Fibroblast of lung (primary cell): ENCODE measurements at regions not wholly inside any gene's neighbourhood (a gene's known extent, or its start where the extent isn't known, plus 50 kb on each side); places are given as distances from the start of the nearest gene placed in this dataset.
"Not testable (repeated sequence)": the region's sequence is repeated elsewhere in the genome, so short reads cannot be mapped to it uniquely, and the experiment has no call there.

Experiments
- EZH2 ChIP-seq: IDR thresholded peaks from 2 replicates; pipeline ENCODE4 v1.5.1; 2012; ENCODE audit warnings: low read length, control low read depth, mild to moderate bottlenecking; ENCODE audit errors: missing control alignments
- TF ChIP-seq, protein P1 (sequence below), 2 donors: IDR thresholded peaks in 1 of 2; conservative IDR thresholded peaks in 1 of 2; 1 replicate in 1 of 2; 2 replicates in 1 of 2; pipeline ENCODE4 v1.5.1; 2011 to 2012; ENCODE audit warnings: low read length in 2 of 2, control low read depth in 1 of 2, inconsistent platforms in 1 of 2, low read depth in 1 of 2, mild to moderate bottlenecking in 1 of 2

DNA sequence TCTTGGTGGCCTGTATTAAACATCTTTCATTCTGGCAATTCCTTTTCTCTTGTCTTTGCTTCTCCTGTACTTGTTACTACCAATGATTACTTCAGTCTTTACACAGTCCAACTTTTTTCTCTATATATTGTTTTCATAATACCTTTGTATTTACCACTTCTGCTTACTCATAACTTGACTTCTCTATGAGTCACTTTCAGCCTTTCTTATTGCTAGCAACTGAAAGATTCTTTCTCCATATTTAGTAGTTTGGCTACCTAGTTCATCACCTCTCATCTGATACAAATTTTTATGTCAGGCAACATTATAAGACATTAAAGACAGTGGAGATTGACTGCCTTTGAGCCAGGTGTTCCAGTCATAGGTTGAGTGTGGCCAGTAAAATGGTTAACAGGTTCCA lies 893.3 kb downstream of the NAP1L3 start:
- TF ChIP-seq, protein P1, sequence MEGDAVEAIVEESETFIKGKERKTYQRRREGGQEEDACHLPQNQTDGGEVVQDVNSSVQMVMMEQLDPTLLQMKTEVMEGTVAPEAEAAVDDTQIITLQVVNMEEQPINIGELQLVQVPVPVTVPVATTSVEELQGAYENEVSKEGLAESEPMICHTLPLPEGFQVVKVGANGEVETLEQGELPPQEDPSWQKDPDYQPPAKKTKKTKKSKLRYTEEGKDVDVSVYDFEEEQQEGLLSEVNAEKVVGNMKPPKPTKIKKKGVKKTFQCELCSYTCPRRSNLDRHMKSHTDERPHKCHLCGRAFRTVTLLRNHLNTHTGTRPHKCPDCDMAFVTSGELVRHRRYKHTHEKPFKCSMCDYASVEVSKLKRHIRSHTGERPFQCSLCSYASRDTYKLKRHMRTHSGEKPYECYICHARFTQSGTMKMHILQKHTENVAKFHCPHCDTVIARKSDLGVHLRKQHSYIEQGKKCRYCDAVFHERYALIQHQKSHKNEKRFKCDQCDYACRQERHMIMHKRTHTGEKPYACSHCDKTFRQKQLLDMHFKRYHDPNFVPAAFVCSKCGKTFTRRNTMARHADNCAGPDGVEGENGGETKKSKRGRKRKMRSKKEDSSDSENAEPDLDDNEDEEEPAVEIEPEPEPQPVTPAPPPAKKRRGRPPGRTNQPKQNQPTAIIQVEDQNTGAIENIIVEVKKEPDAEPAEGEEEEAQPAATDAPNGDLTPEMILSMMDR (conservative IDR thresholded peaks at IDR 0.05 in 1 of 2, IDR thresholded peaks at IDR 0.05 in 1 of 2; ENCODE audit: low read depth in 1 of 2, low read length in 2 of 2) = not testable (repeated sequence)
- TF ChIP-seq EZH2 = not testable (repeated sequence)
